ENCODE measurements at regions not wholly inside any gene's neighbourhood (a gene's known extent, or its start where the extent isn't known, plus 50 kb on each side); places are given as distances from the start of the nearest gene placed in this dataset.
"Not testable (repeated sequence)": the region's sequence is repeated elsewhere in the genome, so short reads cannot be mapped to it uniquely, and the experiment has no call there.

GRCh38 chrX:73943693-73944562 is 91.4 kb upstream of the XIST start:
- TF ChIP-seq, protein P1, sequence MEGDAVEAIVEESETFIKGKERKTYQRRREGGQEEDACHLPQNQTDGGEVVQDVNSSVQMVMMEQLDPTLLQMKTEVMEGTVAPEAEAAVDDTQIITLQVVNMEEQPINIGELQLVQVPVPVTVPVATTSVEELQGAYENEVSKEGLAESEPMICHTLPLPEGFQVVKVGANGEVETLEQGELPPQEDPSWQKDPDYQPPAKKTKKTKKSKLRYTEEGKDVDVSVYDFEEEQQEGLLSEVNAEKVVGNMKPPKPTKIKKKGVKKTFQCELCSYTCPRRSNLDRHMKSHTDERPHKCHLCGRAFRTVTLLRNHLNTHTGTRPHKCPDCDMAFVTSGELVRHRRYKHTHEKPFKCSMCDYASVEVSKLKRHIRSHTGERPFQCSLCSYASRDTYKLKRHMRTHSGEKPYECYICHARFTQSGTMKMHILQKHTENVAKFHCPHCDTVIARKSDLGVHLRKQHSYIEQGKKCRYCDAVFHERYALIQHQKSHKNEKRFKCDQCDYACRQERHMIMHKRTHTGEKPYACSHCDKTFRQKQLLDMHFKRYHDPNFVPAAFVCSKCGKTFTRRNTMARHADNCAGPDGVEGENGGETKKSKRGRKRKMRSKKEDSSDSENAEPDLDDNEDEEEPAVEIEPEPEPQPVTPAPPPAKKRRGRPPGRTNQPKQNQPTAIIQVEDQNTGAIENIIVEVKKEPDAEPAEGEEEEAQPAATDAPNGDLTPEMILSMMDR (conservative IDR thresholded peaks at IDR 0.05): no peak
- no peaks in the 10 kb centered on the region for H3K9me3 ChIP-seq (ENCODE audit: control insufficient read depth, low read length)
- peak overlapping the region; percentile 99 for H3K9ac ChIP-seq (ENCODE audit: extremely low read depth, low read length, poor library complexity, severe bottlenecking)
- peaks cover 5% of the 10 kb centered on the region for H3K36me3 ChIP-seq (ENCODE audit: control insufficient read depth, insufficient read depth, low read length)
- Mint-ChIP-seq H3K4me3 (peak overlapping the region; percentile 93), H3K36me3 (ENCODE audit: low read depth) (peaks cover 27% of the 10 kb centered on the region), H3K9me3 (no peaks in the 10 kb centered on the region), H3K27ac (peak overlapping the region; percentile 99), H3K4me1 (peaks cover 10% of the 10 kb centered on the region), H3K27me3 (ENCODE audit: insufficient read depth) (no peaks in the 10 kb centered on the region)
- no peaks in the 10 kb centered on the region for H3K27me3 ChIP-seq (ENCODE audit: control insufficient read depth, insufficient read depth, low read length, poor library complexity, severe bottlenecking)
- peak overlapping the region; percentile 77 for H3K27ac ChIP-seq (ENCODE audit: low read depth, low read length)
- peak; percentile 98 for DNase-seq
- no peaks in the 10 kb centered on the region for H3K4me1 ChIP-seq (ENCODE audit: control insufficient read depth, insufficient read depth, low read length)
- WGBS, 2 experiments (ENCODE audit: insufficient coverage in 1 of 2, insufficient read length in 1 of 2): 8% methylated on average over 39 of the region's 39 CpGs; no CpG with 5 or more reads in 1 of the 2 experiments
- H3K4me3 ChIP-seq (ENCODE audit: low read length): peak overlapping the region; percentile 97

- H3K27ac ChIP-seq (ENCODE audit: low read depth, low read length): no peak overlapping the region
- H3K36me3 Mint-ChIP-seq (ENCODE audit: low read depth): peaks cover 4% of the 10 kb centered on the region
- peaks cover 7% of the 10 kb centered on the region for H3K4me1 Mint-ChIP-seq
- H3K4me1 ChIP-seq (ENCODE audit: control insufficient read depth, insufficient read depth, low read length): no peaks in the 10 kb centered on the region
- H3K27me3 Mint-ChIP-seq (ENCODE audit: insufficient read depth): no peaks in the 10 kb centered on the region
- no peaks in the 10 kb centered on the region for H3K27me3 ChIP-seq (ENCODE audit: control insufficient read depth, insufficient read depth, low read length, poor library complexity, severe bottlenecking)
- TF ChIP-seq, protein P1 (conservative IDR thresholded peaks at IDR 0.05): no peak
- no peak overlapping the region for H3K4me3 Mint-ChIP-seq
- H3K27ac Mint-ChIP-seq: no peak overlapping the region
- WGBS, 2 experiments (ENCODE audit: insufficient coverage in 1 of 2, insufficient read length in 1 of 2): 100% methylated on average over 1 of the region's 2 CpGs; no CpG with 5 or more reads in 1 of the 2 experiments
- H3K9me3 ChIP-seq (ENCODE audit: control insufficient read depth, low read length): no peaks in the 10 kb centered on the region
- no peak overlapping the region for H3K4me3 ChIP-seq (ENCODE audit: low read length)
- H3K9ac ChIP-seq (ENCODE audit: extremely low read depth, low read length, poor library complexity, severe bottlenecking): no peak overlapping the region
- no peaks in the 10 kb centered on the region for H3K36me3 ChIP-seq (ENCODE audit: control insufficient read depth, insufficient read depth, low read length)
- no peaks in the 10 kb centered on the region for H3K9me3 Mint-ChIP-seq
- DNase-seq: no peak
Measured at GRCh38 chrX:73940893-73941470, 88.5 kb upstream of the XIST start.

DNA sequence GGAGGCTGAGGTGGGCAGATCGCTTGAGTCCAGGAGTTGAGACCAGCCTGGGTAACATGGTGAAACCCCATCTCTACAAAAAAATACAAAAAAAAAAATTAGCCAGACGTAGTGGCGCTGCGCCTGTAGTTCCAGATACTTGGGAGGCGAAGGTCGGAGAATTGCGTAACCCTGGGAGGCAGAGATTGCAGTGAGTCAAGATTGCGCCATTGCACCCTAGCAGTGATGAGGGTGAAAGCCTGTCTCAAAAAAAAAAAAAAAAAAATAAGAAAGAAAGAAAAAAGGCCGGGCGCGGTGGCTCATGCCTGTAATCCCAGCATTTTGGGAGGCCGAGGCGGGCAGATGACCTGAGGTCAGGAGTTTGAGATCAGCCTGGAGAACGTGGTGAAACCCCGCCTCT is 85.3 kb upstream of the XIST start:
- DNase-seq; H3K27ac Mint-ChIP-seq; H3K4me1 ChIP-seq (ENCODE audit: control insufficient read depth, insufficient read depth, low read length); H3K36me3 ChIP-seq (ENCODE audit: control insufficient read depth, insufficient read depth, low read length); H3K27me3 Mint-ChIP-seq (ENCODE audit: insufficient read depth); H3K9ac ChIP-seq (ENCODE audit: extremely low read depth, low read length, poor library complexity, severe bottlenecking); H3K4me1 Mint-ChIP-seq; H3K27ac ChIP-seq (ENCODE audit: low read depth, low read length); H3K4me3 ChIP-seq (ENCODE audit: low read length); H3K9me3 Mint-ChIP-seq; H3K27me3 ChIP-seq (ENCODE audit: control insufficient read depth, insufficient read depth, low read length, poor library complexity, severe bottlenecking); H3K4me3 Mint-ChIP-seq; H3K9me3 ChIP-seq (ENCODE audit: control insufficient read depth, low read length); H3K36me3 Mint-ChIP-seq (ENCODE audit: low read depth): not testable (repeated sequence)
- 93 to 94% methylated on average over 8 to 15 of the region's 15 CpGs for WGBS, 2 experiments (ENCODE audit: insufficient coverage in 1 of 2, insufficient read length in 1 of 2)
